IPS-NIHi7 (cell line): ENCODE measurements at regions not wholly inside any gene's neighbourhood (a gene's known extent, or its start where the extent isn't known, plus 50 kb on each side); places are given as distances from the start of the nearest gene placed in this dataset.
"Not testable (repeated sequence)": the region's sequence is repeated elsewhere in the genome, so short reads cannot be mapped to it uniquely, and the experiment has no call there.

Experiments used
- DNase-seq: peaks from one replicate; pipeline ENCODE4 v3.0.0; 2012; ENCODE audit warnings: mixed read lengths; ENCODE audit errors: extremely low spot score

DNA sequence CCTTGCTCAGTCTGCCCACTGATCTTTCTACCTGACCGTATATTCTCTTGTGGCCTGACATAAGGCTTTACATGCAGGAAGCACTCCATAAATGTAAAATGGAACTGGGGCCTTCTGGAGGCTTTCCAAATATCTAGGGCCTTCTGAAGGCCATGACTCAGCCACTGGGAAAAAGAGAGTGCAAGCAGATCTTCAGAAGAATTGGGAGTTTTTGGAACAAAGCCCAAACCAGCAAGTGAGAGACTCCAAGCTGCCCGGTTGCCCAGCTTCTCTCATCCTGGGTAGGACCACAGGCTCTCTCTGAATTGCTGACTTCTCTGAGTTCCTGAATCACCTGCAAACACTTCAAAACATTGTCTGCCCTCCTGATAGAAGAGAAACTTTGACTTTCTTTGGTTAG lies 107.9 kb upstream of the BMAL1 start:
- DNase-seq: no peak

DNA sequence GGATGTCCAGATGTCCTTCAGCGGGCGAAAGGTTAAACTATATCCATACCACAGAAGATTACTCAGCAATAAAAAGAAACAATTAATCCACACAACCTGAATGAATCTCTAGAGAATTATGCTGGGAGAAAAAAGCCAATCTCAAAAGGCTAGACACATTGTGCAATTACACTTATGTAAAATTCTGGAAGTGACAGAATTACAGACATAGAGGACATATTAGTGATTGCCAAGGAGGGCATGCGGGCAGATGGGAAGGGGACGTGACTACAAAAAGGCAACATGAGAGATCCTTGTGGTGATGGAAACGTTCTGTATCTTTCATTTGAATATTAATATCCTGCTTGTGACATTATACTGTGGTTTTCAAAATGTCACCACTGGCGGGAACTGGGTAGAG lies 103.5 kb upstream of the BMAL1 start:
- DNase-seq: no peak

DNA sequence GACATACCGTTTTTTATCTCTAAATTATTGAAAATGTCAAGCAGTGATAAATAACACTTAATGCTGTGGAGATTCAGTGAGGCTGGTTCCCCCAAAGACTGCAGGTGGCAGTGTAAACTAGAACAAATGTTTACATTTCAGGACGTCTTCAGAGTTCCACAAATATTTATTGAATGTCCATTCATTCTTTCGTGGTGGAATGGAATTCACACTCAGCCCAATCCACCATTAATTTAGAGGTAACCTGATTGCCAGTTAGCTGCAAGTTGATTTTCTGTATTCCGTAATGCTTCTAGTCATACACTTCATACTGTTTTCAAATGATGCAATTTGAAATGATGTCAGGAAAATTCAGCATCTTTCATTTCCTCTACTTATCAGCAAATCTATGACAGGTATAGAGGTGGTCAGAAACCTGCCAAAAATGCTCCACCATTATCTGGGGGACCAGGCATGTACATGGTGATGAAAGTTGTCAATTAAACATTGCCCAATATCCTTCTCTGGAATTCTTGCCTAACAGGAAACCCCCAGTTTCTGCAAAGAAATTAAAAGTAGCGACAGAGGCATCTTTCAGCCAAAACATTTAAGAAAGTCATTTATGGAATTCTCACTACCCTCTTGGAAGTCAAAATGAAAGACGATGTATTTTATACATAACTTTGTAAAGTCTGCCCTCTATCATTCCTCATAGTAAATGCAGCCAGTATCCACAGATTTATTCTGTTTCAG lies 94.3 kb upstream of the BMAL1 start:
- DNase-seq: no peak

DNA sequence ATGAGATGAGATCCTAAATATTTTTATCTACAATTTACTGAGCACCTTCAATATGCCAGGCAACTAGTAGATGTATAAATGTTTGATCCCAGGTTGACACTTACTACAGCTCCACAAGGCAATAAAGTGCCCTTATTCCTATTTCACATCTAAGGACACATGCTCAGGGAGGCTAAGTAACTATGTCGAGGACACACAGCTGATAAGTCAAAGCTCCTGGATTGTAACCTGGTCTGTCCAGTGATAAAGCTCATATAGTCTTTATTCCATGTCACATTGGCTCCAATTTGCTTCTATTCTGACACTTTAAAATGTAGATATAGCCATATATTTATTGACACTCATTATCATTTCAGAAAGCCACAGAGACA lies 93.8 kb upstream of the BMAL1 start:
- no peak for DNase-seq

DNA sequence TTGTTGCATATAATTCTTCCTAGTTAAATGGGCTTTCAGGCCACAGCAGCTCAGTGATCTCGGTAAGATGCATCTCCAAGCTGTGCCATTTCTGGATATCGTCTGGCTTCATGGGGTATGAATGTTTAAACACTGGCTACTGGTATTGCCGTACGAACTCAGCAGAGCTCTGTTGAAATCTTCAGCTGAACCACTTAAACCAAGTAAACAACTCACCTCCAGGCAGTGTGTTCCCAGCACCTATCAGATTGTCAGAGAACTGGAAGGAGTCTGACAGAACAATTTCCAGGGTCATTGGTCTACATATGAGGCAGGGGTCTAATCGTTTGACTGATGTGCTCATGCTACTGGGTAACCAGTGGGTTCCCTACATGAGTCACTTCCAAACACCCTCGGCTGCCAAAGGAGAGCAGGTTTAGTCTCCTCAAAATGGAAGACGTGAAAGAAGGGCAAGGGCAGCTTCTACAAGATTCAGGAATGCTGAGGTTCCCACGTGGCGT lies 93.2 kb upstream of the BMAL1 start:
- no peak for DNase-seq

DNA sequence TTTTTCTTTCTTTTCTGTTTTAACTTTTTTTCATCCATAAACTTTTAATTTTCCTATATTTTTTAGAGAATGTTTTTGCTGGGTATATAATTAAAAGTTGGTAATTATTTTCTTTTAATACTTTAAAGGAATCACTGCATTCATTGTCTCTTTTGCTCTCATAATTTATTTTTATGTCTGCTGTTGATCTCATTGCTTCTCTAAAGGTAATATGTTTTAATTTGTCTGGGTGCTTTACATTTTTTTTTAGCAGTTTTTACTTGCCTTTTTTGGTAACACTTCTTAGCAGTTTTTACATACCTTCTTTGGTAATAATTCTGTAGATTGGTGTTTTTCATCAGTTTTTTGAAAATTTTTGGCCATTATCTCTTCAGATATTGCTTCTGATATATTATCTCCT lies 89.4 kb upstream of the BMAL1 start:
- no peak for DNase-seq

DNA sequence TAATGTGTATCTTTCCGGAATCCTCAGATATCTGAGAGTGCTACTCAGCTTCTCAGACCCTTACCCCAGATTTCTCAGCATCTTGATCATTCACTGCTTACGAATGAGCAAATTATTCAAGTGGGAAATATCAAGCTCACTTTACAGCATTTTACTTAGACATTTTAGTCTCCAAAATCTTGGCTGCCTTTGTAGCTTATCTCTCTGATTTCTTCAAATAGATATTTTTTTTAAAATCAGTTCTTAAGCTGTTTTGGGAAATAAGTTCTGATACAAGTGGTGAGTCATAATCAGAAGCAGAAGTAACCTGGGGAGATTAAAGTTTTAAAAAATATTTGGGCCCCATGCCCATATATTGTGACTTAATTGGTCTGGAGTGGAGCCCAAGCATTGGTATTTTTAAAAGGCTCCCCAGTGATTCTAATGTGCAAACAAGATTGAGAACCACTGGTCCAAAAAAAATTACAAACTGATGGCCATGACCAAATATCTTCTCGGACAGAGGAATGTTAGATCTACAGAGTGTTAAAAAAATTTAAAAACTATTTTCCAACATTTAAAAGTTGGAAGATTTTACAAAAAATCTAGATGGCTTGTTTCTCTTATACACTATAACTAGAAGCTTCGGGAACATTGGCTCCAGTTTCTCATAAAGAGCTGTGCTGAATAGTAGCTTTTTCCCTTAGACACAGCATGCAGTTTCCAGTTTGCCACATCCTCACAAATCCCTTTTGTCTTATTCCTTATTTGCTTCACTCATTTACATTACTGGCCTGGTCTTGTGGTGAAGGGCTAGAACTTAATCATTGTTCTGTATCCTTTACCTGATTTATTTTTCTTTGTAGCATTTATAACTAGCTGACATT lies 87.8 kb upstream of the BMAL1 start:
- DNase-seq: no peak

DNA sequence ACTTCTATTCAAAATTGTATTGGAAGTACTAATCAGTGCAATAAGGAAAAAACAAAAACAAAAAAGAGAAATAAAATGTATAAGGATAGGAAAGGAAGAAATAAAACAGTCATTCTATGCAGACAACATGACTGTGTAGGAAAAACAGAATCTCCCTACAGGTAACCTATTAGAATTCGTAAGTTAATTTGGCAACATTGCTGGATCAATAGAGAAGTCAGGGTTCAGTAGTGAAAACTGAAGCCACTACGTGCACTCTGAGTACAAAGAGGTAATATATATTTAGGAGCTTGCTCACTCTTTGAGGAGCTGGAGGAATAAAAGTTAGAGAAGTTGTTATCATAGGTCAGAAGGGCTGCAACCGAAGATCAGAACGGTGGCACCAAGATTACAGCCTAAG lies 84.0 kb upstream of the BMAL1 start:
- no peak for DNase-seq

DNA sequence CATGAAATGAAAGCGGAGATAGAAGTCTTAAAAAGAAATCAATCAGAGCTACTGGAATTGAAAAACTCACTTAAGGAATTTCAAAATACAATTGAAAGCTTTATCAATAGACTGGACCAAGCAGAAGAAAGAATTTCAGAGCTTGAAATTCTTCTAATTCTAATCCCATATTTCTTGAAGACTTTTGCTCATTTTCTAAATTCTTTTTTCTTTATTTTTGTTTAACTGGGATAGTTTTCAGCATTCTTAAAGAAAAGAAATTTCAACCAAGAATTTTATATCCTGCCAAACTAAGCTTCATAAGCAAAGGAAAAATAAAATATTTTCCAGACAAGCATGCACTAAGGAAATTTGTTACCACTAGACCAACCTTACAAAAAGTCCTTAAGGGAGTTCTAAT lies 80.2 kb upstream of the BMAL1 start:
- DNase-seq: not testable (repeated sequence)

DNA sequence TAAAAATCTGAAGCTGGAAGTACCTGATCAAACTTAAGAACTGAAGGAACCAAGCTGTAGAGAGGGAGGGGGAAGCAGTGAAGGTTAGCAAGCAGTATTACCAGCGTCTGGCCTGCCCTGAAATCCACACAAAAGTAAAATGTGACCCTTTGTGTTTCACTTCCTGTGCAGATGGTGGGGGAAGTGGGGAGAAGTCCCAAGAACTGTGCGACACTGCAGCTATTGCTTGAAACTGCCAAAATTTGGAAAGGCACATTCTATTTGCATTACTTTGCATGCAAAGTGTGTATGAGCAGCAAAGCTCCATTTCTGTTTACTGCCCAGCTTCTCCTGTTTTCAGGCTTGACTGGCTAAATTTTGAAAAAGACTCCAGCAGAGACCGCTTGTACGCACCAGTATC lies 72.1 kb upstream of the BMAL1 start:
- no peak for DNase-seq

DNA sequence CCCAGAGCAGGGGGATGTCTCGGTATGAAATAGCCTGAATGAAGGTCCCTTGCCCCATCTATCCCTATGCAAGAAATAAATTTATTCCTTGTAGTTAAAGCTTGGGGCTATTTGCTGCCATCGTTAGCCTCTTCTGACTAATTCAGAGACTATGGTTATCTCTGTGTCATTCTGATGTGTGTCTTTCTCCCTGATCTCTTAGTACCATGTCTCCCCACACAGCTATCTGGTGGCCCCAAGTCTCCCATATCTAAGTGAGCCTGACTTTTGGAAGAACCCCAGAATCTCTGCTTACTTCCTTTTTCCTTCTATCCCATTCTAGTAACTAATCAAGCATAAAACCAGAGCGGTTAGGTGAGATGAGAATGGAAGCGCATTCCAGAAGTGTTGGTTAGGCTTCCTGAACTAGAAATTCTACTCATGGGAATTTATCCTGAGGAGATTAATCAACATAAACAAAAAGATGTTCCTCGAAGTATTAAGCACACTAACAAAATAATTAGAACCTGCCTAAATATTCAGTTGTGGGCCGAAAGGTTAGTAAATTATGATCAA lies 71.4 kb upstream of the BMAL1 start:
- DNase-seq: no peak

DNA sequence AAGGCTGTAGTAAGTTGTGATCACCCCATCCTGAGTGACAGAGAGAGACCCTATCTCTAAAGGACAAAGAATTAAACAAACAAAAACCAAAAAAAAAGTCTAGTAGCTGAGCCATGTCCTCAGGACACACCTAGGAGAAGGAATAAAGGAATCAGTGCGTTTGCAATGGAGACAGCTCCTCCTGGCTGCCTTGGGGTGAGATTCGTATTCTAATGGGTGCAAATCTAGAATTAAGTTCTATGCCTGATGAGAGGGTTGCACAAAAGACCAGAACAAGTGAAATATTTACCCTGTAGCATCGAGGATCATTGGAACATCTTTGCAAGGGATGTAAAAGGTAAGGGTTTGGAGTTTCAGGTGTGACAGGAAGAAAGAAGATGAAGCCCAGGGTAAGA lies 70.3 kb upstream of the BMAL1 start:
- DNase-seq: no peak

DNA sequence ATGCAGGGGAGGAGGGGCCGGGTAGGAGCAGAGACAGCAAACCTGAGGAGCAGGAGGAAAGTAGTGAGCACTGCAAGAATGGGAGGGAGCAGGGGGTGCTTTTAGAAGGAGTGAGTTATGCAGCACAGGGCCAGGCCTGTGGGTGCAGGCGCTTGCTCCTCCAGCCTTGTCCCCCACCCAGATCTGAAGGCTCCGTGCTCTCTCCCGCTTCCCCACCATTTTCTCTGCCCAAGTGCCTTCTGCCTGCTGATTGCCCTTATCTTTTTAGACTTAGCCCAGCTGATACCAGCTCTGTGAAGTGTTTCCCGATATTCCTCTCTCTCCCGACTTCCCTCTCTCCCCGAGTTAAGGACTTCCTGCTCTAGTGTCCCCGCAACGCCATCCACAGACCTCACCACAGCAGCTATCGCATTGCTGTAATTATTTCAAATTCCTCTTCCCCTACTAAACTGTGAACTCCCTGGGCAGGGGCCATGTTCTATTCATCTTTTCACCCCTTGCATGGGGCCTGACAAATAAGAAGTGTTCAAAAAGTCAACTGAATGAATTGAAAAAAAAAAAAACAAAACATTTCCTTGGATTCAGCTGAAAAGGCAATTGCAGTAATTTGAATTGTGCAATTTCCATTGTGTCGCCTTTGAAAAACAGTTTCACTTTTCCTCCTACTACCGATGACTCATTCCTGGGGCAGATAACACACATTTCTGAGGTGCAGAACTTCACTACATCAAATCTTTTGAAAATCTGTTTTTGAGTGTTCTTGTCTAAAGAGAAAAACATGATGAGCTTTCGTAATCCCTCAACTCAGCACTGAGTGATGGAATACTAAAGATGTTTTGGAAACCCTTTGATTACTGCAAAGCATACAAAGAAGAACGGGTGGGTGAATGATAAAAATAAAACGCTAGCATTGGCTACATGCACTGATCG lies 69.7 kb upstream of the BMAL1 start:
- peak; percentile 39 for DNase-seq

DNA sequence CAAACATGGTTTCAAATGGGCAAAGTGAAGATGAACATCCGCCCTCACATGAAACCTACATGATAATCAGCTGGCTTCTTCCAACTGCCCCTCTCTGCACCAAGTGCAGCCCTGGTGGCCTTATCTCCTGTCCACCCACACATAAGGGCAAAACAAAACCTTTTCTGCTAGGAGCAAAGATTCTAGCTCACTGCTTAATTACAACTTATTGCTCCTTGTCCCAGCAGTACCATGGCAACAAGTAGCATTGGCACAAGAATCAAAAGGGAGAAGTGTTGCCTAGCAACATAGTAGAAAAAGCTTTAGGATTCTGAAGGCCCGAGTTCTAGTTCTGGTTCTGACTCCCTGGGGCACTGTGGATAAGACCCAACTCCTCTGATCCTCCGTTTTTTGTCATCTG lies 68.7 kb upstream of the BMAL1 start:
- DNase-seq: no peak

DNA sequence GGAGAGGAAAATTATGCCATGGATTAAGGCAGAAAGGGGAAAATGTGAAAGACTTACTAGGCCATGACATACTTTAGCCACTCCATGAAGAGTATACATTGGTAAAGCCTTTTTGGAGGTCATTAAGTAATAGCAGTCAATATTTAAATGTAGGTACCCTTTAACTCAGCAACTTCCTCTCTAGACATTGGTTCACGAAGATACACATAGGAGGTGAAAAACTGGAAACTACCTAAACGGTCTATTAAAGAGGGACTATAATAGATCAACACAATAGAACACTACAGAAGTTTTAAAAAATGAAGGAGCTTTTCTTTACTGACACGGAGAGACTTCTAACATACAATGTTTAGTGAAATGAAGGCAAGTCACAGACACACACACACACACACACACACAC lies 68.2 kb upstream of the BMAL1 start:
- DNase-seq: no peak

DNA sequence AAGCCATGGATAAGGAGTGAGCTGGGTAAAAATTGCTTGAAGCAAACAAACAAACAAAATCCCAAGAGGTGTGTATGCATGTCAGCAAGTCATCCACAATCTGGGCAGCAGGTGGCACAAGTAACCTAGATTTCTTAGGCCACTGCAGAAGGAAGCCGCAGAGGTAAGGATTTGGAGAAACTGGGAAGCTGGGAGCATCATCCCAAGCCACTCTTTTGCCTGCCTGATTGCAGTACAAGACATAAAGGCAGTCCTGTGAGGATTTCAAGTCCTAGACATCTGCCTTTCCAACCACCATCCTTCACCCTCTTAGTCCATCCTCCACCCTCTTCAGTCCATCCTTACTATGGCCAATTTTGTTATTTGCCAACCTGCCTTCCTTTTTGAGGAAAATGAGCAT lies 67.2 kb upstream of the BMAL1 start:
- DNase-seq: peak; percentile 77

DNA sequence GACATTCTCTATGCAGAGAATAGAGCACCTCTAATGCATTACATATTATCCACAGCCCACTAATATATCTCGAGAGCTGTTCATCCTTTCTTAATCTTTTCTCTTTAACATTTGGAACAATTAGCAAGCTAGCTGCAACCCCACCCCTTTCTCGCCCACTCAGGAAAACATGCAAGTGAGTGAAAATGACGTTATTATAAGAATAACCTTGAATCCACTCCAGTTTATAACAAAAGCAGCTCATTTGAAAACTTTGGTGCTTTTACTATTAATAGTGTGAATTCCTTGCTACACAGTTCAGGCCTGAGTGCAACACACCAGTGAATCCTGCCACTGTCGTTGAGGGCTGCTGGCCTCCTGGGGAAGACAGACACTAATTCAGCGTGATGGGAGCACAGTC lies 63.3 kb upstream of the BMAL1 start:
- no peak for DNase-seq

DNA sequence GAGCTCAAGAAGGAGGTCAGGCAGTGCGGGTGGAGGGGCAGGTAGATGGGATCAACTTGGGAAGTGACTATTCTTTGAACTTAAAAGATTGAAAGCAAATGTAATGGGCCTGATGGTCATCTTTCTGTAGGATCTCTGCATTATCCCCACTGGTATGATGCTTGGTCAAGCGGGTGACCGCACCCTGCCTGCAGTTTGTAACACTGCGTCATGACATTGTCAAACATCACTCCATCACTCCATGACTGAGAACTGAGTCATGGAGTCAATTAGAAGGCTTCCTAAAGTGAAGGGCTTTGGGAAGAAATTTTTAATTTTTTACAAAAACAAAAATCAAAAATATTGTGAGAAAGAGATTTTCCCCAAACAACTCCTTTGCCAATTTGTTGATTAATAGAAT lies 62.4 kb upstream of the BMAL1 start:
- no peak for DNase-seq

DNA sequence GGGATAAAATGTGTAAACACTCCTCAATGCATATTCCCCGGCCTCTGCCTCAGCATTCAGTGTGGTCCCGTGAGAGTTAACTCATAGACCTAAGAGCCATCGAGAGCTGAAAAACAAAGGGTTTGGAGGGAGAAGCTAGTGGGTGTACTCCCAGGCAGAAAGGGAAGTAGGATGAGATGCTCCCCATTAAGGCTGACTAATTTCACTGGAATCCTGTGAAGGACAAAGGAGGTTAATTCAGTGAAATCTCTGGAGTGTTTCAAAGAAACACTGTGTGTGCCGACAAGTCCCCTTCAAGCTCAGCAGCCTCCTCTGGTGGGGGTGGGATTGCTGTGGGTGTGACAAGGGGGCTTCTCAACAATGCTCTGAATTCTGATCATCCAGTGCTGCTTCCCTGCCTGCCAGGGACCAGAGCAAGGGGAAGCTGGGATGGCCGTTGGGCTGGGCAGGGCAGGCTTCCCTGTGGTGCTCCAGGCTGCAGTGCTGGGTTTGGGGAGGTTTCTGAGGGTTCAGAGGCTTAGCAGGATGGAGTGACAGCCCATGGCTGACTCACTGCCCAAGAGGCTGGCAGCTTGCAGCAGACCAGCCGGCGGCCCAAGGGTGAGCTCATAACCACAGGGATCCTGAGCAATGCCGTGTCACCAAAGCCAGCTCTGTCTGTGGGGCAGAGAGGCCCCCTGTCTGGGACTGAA lies 61.4 kb upstream of the BMAL1 start:
- DNase-seq: peak; percentile 52

DNA sequence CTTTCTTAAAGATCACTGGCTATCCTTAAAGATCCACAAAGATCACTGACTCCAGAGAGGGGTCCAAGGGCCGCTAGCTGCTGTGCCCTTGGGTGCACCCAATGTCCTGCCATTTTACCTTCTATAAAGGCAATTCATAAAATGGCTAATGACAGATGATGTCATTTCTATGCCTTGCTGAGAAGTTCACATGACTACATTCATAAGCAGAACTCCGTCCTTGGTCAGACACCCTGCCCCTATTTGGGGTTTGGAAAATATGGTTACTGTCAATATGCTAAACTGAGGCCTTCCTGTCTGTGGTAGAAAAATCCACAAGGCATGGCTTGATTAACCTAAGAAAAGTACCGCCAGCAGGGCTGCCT lies 60.9 kb upstream of the BMAL1 start:
- DNase-seq: no peak

DNA sequence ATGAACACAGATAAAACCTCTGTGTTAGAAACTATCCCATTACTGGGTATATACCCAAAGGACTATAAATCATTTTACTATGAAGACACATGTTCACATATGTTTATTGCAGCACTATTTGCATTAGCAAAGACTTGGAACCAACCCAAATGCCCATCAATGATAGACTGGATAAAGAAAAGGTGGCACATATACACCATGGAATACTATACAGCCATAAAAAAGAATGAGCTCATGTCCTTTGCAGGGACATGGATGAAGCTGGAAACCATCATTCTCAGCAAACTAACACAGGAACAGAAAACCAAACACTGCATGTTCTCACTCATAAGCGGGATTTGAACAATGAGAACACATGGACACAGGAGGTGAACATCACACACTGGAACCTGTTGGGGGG lies 58.9 kb upstream of the BMAL1 start:
- not testable (repeated sequence) for DNase-seq
